ENCODE measurements at regions not wholly inside any gene's neighbourhood (a gene's known extent, or its start where the extent isn't known, plus 50 kb on each side); places are given as distances from the start of the nearest gene placed in this dataset.
"Not testable (repeated sequence)": the region's sequence is repeated elsewhere in the genome, so short reads cannot be mapped to it uniquely, and the experiment has no call there.

GRCh38 chr1:25009671-25010262 is 79.7 kb upstream of the RUNX3 start:
- Histone ChIP-seq H3K4me3 (ENCODE audit: low read depth, low read length) (no peak overlapping the region), H3K9ac (ENCODE audit: low read depth, low read length) (no peak overlapping the region), H3K27me3 (ENCODE audit: control insufficient read depth, insufficient read depth, low read length) (no peaks in the 10 kb centered on the region), H3K36me3 (ENCODE audit: control insufficient read depth, insufficient read depth, low read length) (no peaks in the 10 kb centered on the region), H3K9me3 (ENCODE audit: control insufficient read depth, insufficient read depth, low read length) (no peaks in the 10 kb centered on the region), H3K4me1 (ENCODE audit: control insufficient read depth, insufficient read depth, low read length) (peaks cover 3% of the 10 kb centered on the region)

GRCh38 chr1:25008192-25008485 is 78.1 kb upstream of the RUNX3 start:
- no peak overlapping the region for H3K9ac ChIP-seq (ENCODE audit: low read depth, low read length)
- no peaks in the 10 kb centered on the region for H3K36me3 ChIP-seq (ENCODE audit: control insufficient read depth, insufficient read depth, low read length)
- H3K4me1 ChIP-seq (ENCODE audit: control insufficient read depth, insufficient read depth, low read length) = peaks cover 3% of the 10 kb centered on the region
- H3K9me3 ChIP-seq (ENCODE audit: control insufficient read depth, insufficient read depth, low read length) = no peaks in the 10 kb centered on the region
- H3K4me3 ChIP-seq (ENCODE audit: low read depth, low read length) = no peak overlapping the region
- H3K27me3 ChIP-seq (ENCODE audit: control insufficient read depth, insufficient read depth, low read length) = no peaks in the 10 kb centered on the region

- H3K4me1 ChIP-seq (ENCODE audit: control insufficient read depth, insufficient read depth, low read length); H3K36me3 ChIP-seq (ENCODE audit: control insufficient read depth, insufficient read depth, low read length); H3K4me3 ChIP-seq (ENCODE audit: low read depth, low read length); H3K9me3 ChIP-seq (ENCODE audit: control insufficient read depth, insufficient read depth, low read length); H3K27me3 ChIP-seq (ENCODE audit: control insufficient read depth, insufficient read depth, low read length); H3K9ac ChIP-seq (ENCODE audit: low read depth, low read length): not testable (repeated sequence)
These were observed 77.5 kb upstream of the RUNX3 start for GRCh38 chr1:25007390-25008191.

GRCh38 chr1:25006770-25007169 is 76.7 kb upstream of the RUNX3 start:
- Histone ChIP-seq H3K36me3 (ENCODE audit: control insufficient read depth, insufficient read depth, low read length) (no peaks in the 10 kb centered on the region), H3K9ac (ENCODE audit: low read depth, low read length) (no peak overlapping the region), H3K4me1 (ENCODE audit: control insufficient read depth, insufficient read depth, low read length) (no peaks in the 10 kb centered on the region), H3K9me3 (ENCODE audit: control insufficient read depth, insufficient read depth, low read length) (no peaks in the 10 kb centered on the region), H3K27me3 (ENCODE audit: control insufficient read depth, insufficient read depth, low read length) (no peaks in the 10 kb centered on the region), H3K4me3 (ENCODE audit: low read depth, low read length) (no peak overlapping the region)

- peaks cover 2% of the 10 kb centered on the region for H3K27me3 ChIP-seq (ENCODE audit: control insufficient read depth, insufficient read depth, low read length)
- H3K9ac ChIP-seq (ENCODE audit: low read depth, low read length) = no peak overlapping the region
- no peak overlapping the region for H3K4me3 ChIP-seq (ENCODE audit: low read depth, low read length)
- no peaks in the 10 kb centered on the region for H3K9me3 ChIP-seq (ENCODE audit: control insufficient read depth, insufficient read depth, low read length)
- H3K36me3 ChIP-seq (ENCODE audit: control insufficient read depth, insufficient read depth, low read length) = no peaks in the 10 kb centered on the region
- H3K4me1 ChIP-seq (ENCODE audit: control insufficient read depth, insufficient read depth, low read length) = no peaks in the 10 kb centered on the region
These were observed 74.3 kb upstream of the RUNX3 start for GRCh38 chr1:25004355-25004754.

- H3K9me3 ChIP-seq (ENCODE audit: control insufficient read depth, insufficient read depth, low read length) = no peaks in the 10 kb centered on the region
- no peaks in the 10 kb centered on the region for H3K36me3 ChIP-seq (ENCODE audit: control insufficient read depth, insufficient read depth, low read length)
- peaks cover 2% of the 10 kb centered on the region for H3K27me3 ChIP-seq (ENCODE audit: control insufficient read depth, insufficient read depth, low read length)
- H3K4me1 ChIP-seq (ENCODE audit: control insufficient read depth, insufficient read depth, low read length) = no peaks in the 10 kb centered on the region
- no peak overlapping the region for H3K4me3 ChIP-seq (ENCODE audit: low read depth, low read length)
- H3K9ac ChIP-seq (ENCODE audit: low read depth, low read length) = no peak overlapping the region
These were observed 73.5 kb upstream of the RUNX3 start for GRCh38 chr1:25003457-25004190.

- H3K27me3 ChIP-seq (ENCODE audit: control insufficient read depth, insufficient read depth, low read length) = peaks cover 2% of the 10 kb centered on the region
- no peaks in the 10 kb centered on the region for H3K9me3 ChIP-seq (ENCODE audit: control insufficient read depth, insufficient read depth, low read length)
- no peak overlapping the region for H3K4me3 ChIP-seq (ENCODE audit: low read depth, low read length)
- no peaks in the 10 kb centered on the region for H3K4me1 ChIP-seq (ENCODE audit: control insufficient read depth, insufficient read depth, low read length)
- no peaks in the 10 kb centered on the region for H3K36me3 ChIP-seq (ENCODE audit: control insufficient read depth, insufficient read depth, low read length)
- no peak overlapping the region for H3K9ac ChIP-seq (ENCODE audit: low read depth, low read length)
These were observed 72.9 kb upstream of the RUNX3 start for GRCh38 chr1:25003000-25003399.

GRCh38 chr1:25001125-25001915 is 71.2 kb upstream of the RUNX3 start:
- H3K4me3 ChIP-seq (ENCODE audit: low read depth, low read length) = no peak overlapping the region
- H3K9me3 ChIP-seq (ENCODE audit: control insufficient read depth, insufficient read depth, low read length) = no peaks in the 10 kb centered on the region
- H3K36me3 ChIP-seq (ENCODE audit: control insufficient read depth, insufficient read depth, low read length) = no peaks in the 10 kb centered on the region
- H3K27me3 ChIP-seq (ENCODE audit: control insufficient read depth, insufficient read depth, low read length) = peaks cover 2% of the 10 kb centered on the region
- no peaks in the 10 kb centered on the region for H3K4me1 ChIP-seq (ENCODE audit: control insufficient read depth, insufficient read depth, low read length)
- H3K9ac ChIP-seq (ENCODE audit: low read depth, low read length) = no peak overlapping the region

- H3K4me3 ChIP-seq (ENCODE audit: low read depth, low read length) = no peak overlapping the region
- no peak overlapping the region for H3K9ac ChIP-seq (ENCODE audit: low read depth, low read length)
- no peaks in the 10 kb centered on the region for H3K36me3 ChIP-seq (ENCODE audit: control insufficient read depth, insufficient read depth, low read length)
- no peaks in the 10 kb centered on the region for H3K4me1 ChIP-seq (ENCODE audit: control insufficient read depth, insufficient read depth, low read length)
- peaks cover 2% of the 10 kb centered on the region for H3K27me3 ChIP-seq (ENCODE audit: control insufficient read depth, insufficient read depth, low read length)
- no peaks in the 10 kb centered on the region for H3K9me3 ChIP-seq (ENCODE audit: control insufficient read depth, insufficient read depth, low read length)
These were observed 69.8 kb upstream of the RUNX3 start for GRCh38 chr1:24999906-25000305.

- no peaks in the 10 kb centered on the region for H3K4me1 ChIP-seq (ENCODE audit: control insufficient read depth, insufficient read depth, low read length)
- H3K9ac ChIP-seq (ENCODE audit: low read depth, low read length) = no peak overlapping the region
These were observed 69.3 kb upstream of the RUNX3 start for GRCh38 chr1:24999426-24999825.

GRCh38 chr1:24998563-24999245 is 68.6 kb upstream of the RUNX3 start:
- H3K27me3 ChIP-seq (ENCODE audit: control insufficient read depth, insufficient read depth, low read length) = peaks cover 2% of the 10 kb centered on the region
- H3K9me3 ChIP-seq (ENCODE audit: control insufficient read depth, insufficient read depth, low read length) = no peaks in the 10 kb centered on the region
- H3K36me3 ChIP-seq (ENCODE audit: control insufficient read depth, insufficient read depth, low read length) = no peaks in the 10 kb centered on the region
- H3K4me1 ChIP-seq (ENCODE audit: control insufficient read depth, insufficient read depth, low read length) = no peaks in the 10 kb centered on the region
- H3K4me3 ChIP-seq (ENCODE audit: low read depth, low read length) = no peak overlapping the region
- H3K9ac ChIP-seq (ENCODE audit: low read depth, low read length) = no peak overlapping the region

More at GRCh38 chr1:24999426-24999825, 69.3 kb upstream of the RUNX3 start:
- Histone ChIP-seq H3K27me3 (ENCODE audit: control insufficient read depth, insufficient read depth, low read length) (peaks cover 2% of the 10 kb centered on the region), H3K4me3 (ENCODE audit: low read depth, low read length) (no peak overlapping the region), H3K9me3 (ENCODE audit: control insufficient read depth, insufficient read depth, low read length) (no peaks in the 10 kb centered on the region), H3K36me3 (ENCODE audit: control insufficient read depth, insufficient read depth, low read length) (no peaks in the 10 kb centered on the region)
